ENCODE measurements at regions not wholly inside any gene's neighbourhood (a gene's known extent, or its start where the extent isn't known, plus 50 kb on each side); places are given as distances from the start of the nearest gene placed in this dataset.

- no peak for TF ChIP-seq EZH2 (IDR thresholded peaks at IDR 0.05; ENCODE audit: low read length, unreplicated experiment)
- TF ChIP-seq EZH2phosphoT487 (IDR thresholded peaks at IDR 0.05; ENCODE audit: borderline replicate concordance, low read length): no peak
- 0 out of 2 replicates have a peak, but pooled peaks have one; percentile 13 for TF ChIP-seq CTCF (conservative IDR thresholded peaks at IDR 0.05; ENCODE audit: low read depth, low read length)
- no TSS peak for BruUV-seq (replicated peaks)
- Histone ChIP-seq H3K9ac (ENCODE audit: low read length) (no peak overlapping the region), H3K36me3 (ENCODE audit: low read depth, low read length) (no peaks in the 10 kb centered on the region), H3K27me3 (ENCODE audit: low read length) (no peaks in the 10 kb centered on the region), H2AFZ (ENCODE audit: low read length) (no peak overlapping the region), H3K4me3 (ENCODE audit: low read length) (no peak overlapping the region), H3K4me2 (ENCODE audit: low read length) (no peak overlapping the region), H3F3A (ENCODE audit: low read length, unreplicated experiment) (no peaks in the 10 kb centered on the region), H3K4me1 (ENCODE audit: insufficient read depth, low read length) (no peaks in the 10 kb centered on the region), H3K9me3 (ENCODE audit: low read length) (peaks cover 9% of the 10 kb centered on the region; the same call in 1 of the 2 replicates), H3K9me2 (replicated peaks; ENCODE audit: low read length) (no peaks in the 10 kb centered on the region), H3K79me2 (ENCODE audit: low read length) (no peaks in the 10 kb centered on the region), H3K27ac (ENCODE audit: low read length) (no peak overlapping the region), H4K20me1 (ENCODE audit: low read length) (no peaks in the 10 kb centered on the region)
- POLR2A ChIA-PET (ENCODE audit: unreplicated experiment): no interaction called here
- CTCF ChIA-PET: no interaction called here
- DNase-seq (peak; percentile 22), ATAC-seq (no peak)
- intact Hi-C loops (cut with micrococcal nuclease): no loop called here
Measured at GRCh38 chr2:35783723-35784122, 571.9 kb upstream of the CRIM1 start.

DNA sequence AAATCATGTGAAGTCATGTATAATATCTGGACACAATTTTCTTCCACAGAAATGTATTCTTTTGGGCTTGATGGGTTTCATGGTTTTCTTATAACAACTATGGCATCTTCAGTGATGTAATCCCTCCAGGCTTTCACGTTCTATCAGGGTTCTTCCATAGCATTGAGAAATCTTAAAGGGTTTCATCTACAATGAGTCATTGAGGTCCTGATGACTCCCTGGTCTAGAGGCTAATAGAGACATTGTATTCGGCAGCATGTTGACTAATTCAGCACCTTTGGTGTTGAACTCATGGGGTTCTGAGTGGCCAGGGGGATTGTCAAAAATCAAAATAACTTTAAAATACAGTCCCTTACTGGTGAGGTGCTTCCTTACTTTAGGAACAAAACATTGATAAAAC, 614.0 kb upstream of the CRIM1 start:
- TF ChIP-seq EZH2phosphoT487 (IDR thresholded peaks at IDR 0.05; ENCODE audit: borderline replicate concordance, low read length): no peak
- TF ChIP-seq CTCF (conservative IDR thresholded peaks at IDR 0.05; ENCODE audit: low read depth, low read length): no peak
- TF ChIP-seq EZH2 (IDR thresholded peaks at IDR 0.05; ENCODE audit: low read length, unreplicated experiment): no peak
- no peak for ATAC-seq
- ChIA-PET POLR2A (ENCODE audit: unreplicated experiment) (no interaction called here), CTCF (no interaction called here)
- Histone ChIP-seq H3K27ac (ENCODE audit: low read length) (no peak overlapping the region), H3K4me3 (ENCODE audit: low read length) (no peak overlapping the region), H3K36me3 (ENCODE audit: low read depth, low read length) (no peaks in the 10 kb centered on the region), H4K20me1 (ENCODE audit: low read length) (no peaks in the 10 kb centered on the region), H3K9me3 (ENCODE audit: low read length) (peaks cover 5% of the 10 kb centered on the region; the same call in 1 of the 2 replicates), H3K4me2 (ENCODE audit: low read length) (no peak overlapping the region), H2AFZ (ENCODE audit: low read length) (no peak overlapping the region), H3F3A (ENCODE audit: low read length, unreplicated experiment) (no peaks in the 10 kb centered on the region), H3K79me2 (ENCODE audit: low read length) (no peaks in the 10 kb centered on the region), H3K9me2 (replicated peaks; ENCODE audit: low read length) (no peaks in the 10 kb centered on the region), H3K4me1 (ENCODE audit: insufficient read depth, low read length) (no peaks in the 10 kb centered on the region), H3K27me3 (ENCODE audit: low read length) (no peaks in the 10 kb centered on the region), H3K9ac (ENCODE audit: low read length) (no peak overlapping the region)
- intact Hi-C loops (cut with micrococcal nuclease): no loop called here
- no TSS peak for BruUV-seq (replicated peaks)
- no peak for DNase-seq

GRCh38 chr2:35731674-35732073, 623.9 kb upstream of the CRIM1 start:
- Histone ChIP-seq H3K27ac (ENCODE audit: low read length) (no peak overlapping the region), H2AFZ (ENCODE audit: low read length) (no peak overlapping the region), H4K20me1 (ENCODE audit: low read length) (no peaks in the 10 kb centered on the region), H3K9me2 (replicated peaks; ENCODE audit: low read length) (no peaks in the 10 kb centered on the region), H3K36me3 (ENCODE audit: low read depth, low read length) (no peaks in the 10 kb centered on the region), H3K4me2 (ENCODE audit: low read length) (no peak overlapping the region), H3K4me3 (ENCODE audit: low read length) (no peak overlapping the region), H3K9me3 (ENCODE audit: low read length) (no peaks in the 10 kb centered on the region), H3F3A (ENCODE audit: low read length, unreplicated experiment) (no peaks in the 10 kb centered on the region), H3K79me2 (ENCODE audit: low read length) (no peaks in the 10 kb centered on the region), H3K27me3 (ENCODE audit: low read length) (no peaks in the 10 kb centered on the region), H3K4me1 (ENCODE audit: insufficient read depth, low read length) (no peaks in the 10 kb centered on the region), H3K9ac (ENCODE audit: low read length) (no peak overlapping the region)
- ATAC-seq: no peak
- TF ChIP-seq EZH2phosphoT487 (IDR thresholded peaks at IDR 0.05; ENCODE audit: borderline replicate concordance, low read length) (no peak), EZH2 (IDR thresholded peaks at IDR 0.05; ENCODE audit: low read length, unreplicated experiment) (no peak), CTCF (conservative IDR thresholded peaks at IDR 0.05; ENCODE audit: low read depth, low read length) (no peak)
- intact Hi-C loops (cut with micrococcal nuclease): no loop called here
- no TSS peak for BruUV-seq (replicated peaks)
- CTCF ChIA-PET: no interaction called here
- no peak for DNase-seq
- POLR2A ChIA-PET (ENCODE audit: unreplicated experiment): no interaction called here
